GM23338 (cell line): ENCODE measurements at regions not wholly inside any gene's neighbourhood (a gene's known extent, or its start where the extent isn't known, plus 50 kb on each side); places are given as distances from the start of the nearest gene placed in this dataset.

Experiments used
- ATAC-seq: fragments of 200-7000 bp; cut with Tn5 transposase; 3 replicates; pipeline ENCODE4 v1.9.1; 2020
- DNase-seq: peaks from one replicate; pipeline ENCODE4 v3.0.0-alpha.2; 2015; ENCODE audit warnings: low spot score
- H2AFZ ChIP-seq: fragments of 200-600 bp; sonication (generic); 2 replicates; pipeline ENCODE4 v1.8.0; 2016; ENCODE audit warnings: antibody characterized with exemption, mild to moderate bottlenecking, moderate library complexity
- H3F3A ChIP-seq: fragments of 200-600 bp; sonication (generic); replicated peaks from 2 replicates; pipeline ENCODE4 v1.8.0; 2017; ENCODE audit warnings: antibody characterized with exemption, mixed run types, low read depth
- H3K27ac ChIP-seq: fragments of 200-600 bp; sonication (generic); 2 replicates; pipeline ENCODE4 v1.6.1; 2016; ENCODE audit warnings: low read depth
- H3K27me3 ChIP-seq: fragments of 200-600 bp; sonication (generic); 2 replicates; pipeline ENCODE4 v1.8.0; 2016; ENCODE audit warnings: mild to moderate bottlenecking, mixed run types, moderate library complexity; ENCODE audit not compliant: insufficient read depth
- H3K36me3 ChIP-seq: fragments of 200-600 bp; sonication (generic); 2 replicates; pipeline ENCODE4 v1.8.0; 2016; ENCODE audit warnings: mild to moderate bottlenecking; ENCODE audit not compliant: insufficient read depth
- H3K4me1 ChIP-seq: fragments of 200-600 bp; sonication (generic); 2 replicates; pipeline ENCODE4 v1.8.0; 2016; ENCODE audit warnings: mild to moderate bottlenecking, moderate library complexity; ENCODE audit not compliant: insufficient read depth
- H3K4me2 ChIP-seq: fragments of 200-600 bp; sonication (generic); 2 replicates; pipeline ENCODE4 v1.7.1; 2017; ENCODE audit warnings: mixed run types
- H3K4me3 ChIP-seq: fragments of 200-600 bp; sonication (generic); 2 replicates; pipeline ENCODE4 v1.6.1; 2016; ENCODE audit warnings: mixed run types
- H3K79me2 ChIP-seq: fragments of 200-600 bp; sonication (generic); replicated peaks from 2 replicates; pipeline ENCODE4 v1.8.0; 2017; ENCODE audit warnings: mild to moderate bottlenecking; ENCODE audit not compliant: insufficient read depth
- H3K9me2 ChIP-seq: fragments of 200-600 bp; sonication (generic); 2 replicates; pipeline ENCODE4 v1.8.0; 2017; ENCODE audit not compliant: insufficient read depth
- H4K20me1 ChIP-seq: fragments of 200-600 bp; sonication (generic); replicated peaks from 2 replicates; pipeline ENCODE4 v1.8.0; 2017; ENCODE audit warnings: mild to moderate bottlenecking; ENCODE audit not compliant: insufficient read depth
- H3K27ac Mint-ChIP-seq: 2 replicates; pipeline ENCODE4 v1.8.0; 2020; ENCODE audit warnings: inconsistent platforms, mild to moderate bottlenecking, moderate library complexity, mixed read lengths
- H3K27me3 Mint-ChIP-seq: 3 replicates; pipeline ENCODE4 v1.8.0; 2022; ENCODE audit warnings: low read depth, mild to moderate bottlenecking, moderate library complexity, mixed read lengths, inconsistent platforms; ENCODE audit not compliant: insufficient read depth, poor library complexity
- H3K36me3 Mint-ChIP-seq: 3 replicates; pipeline ENCODE4 v1.8.0; 2021; ENCODE audit warnings: low read depth, mild to moderate bottlenecking, inconsistent platforms, moderate library complexity, mixed read lengths
- H3K4me1 Mint-ChIP-seq: 3 replicates; pipeline ENCODE4 v1.8.0; 2020; ENCODE audit warnings: mild to moderate bottlenecking, inconsistent platforms, mixed read lengths
- H3K4me3 Mint-ChIP-seq: 3 replicates; pipeline ENCODE4 v1.8.0; 2021; ENCODE audit warnings: moderate library complexity, mild to moderate bottlenecking, inconsistent platforms, mixed read lengths
- H3K9me3 Mint-ChIP-seq: 3 replicates; pipeline ENCODE4 v1.8.0; 2020; ENCODE audit warnings: moderate library complexity, mild to moderate bottlenecking, inconsistent platforms, mixed read lengths
- CREB1 ChIP-seq: fragments of 250-450 bp; sonication (Bioruptor Pico); IDR thresholded peaks from 2 replicates; pipeline ENCODE4 v1.5.0; 2020; ENCODE audit warnings: low read depth, mild to moderate bottlenecking, moderate library complexity
- ETS1 ChIP-seq: IDR thresholded peaks from 2 replicates; pipeline ENCODE4 v1.6.1; 2016; ENCODE audit warnings: antibody characterized with exemption
- EZH2 ChIP-seq: fragments of 200-600 bp; sonication (generic); IDR thresholded peaks from one replicate; pipeline ENCODE4 v1.8.0; 2017; ENCODE audit warnings: antibody characterized with exemption, mild to moderate bottlenecking, low read depth; ENCODE audit not compliant: unreplicated experiment
- EZH2phosphoT487 ChIP-seq: fragments of 200-600 bp; sonication (generic); IDR thresholded peaks from one replicate; pipeline ENCODE4 v1.8.1; 2018; ENCODE audit warnings: antibody characterized with exemption; ENCODE audit not compliant: unreplicated experiment
- JUNB ChIP-seq: IDR thresholded peaks from one replicate; pipeline ENCODE4 v1.6.1; 2016; ENCODE audit warnings: antibody characterized with exemption; ENCODE audit not compliant: unreplicated experiment
- NANOG ChIP-seq: IDR thresholded peaks from 2 replicates; pipeline ENCODE4 v1.6.1; 2016; ENCODE audit warnings: antibody characterized with exemption, borderline replicate concordance
- POLR2AphosphoS5 ChIP-seq: IDR thresholded peaks from 2 replicates; pipeline ENCODE4 v1.6.1; 2016; ENCODE audit warnings: antibody characterized with exemption, low read depth
- REST ChIP-seq: IDR thresholded peaks from one replicate; pipeline ENCODE4 v1.6.1; 2018; ENCODE audit warnings: antibody characterized with exemption; ENCODE audit not compliant: unreplicated experiment
- STAT1 ChIP-seq: IDR thresholded peaks from one replicate; pipeline ENCODE4 v1.6.1; 2016; ENCODE audit warnings: antibody characterized with exemption; ENCODE audit not compliant: unreplicated experiment
- ZNF331 ChIP-seq: fragments of 250-450 bp; sonication (Bioruptor Pico); IDR thresholded peaks from 2 replicates; pipeline ENCODE4 v1.5.0; 2020; ENCODE audit warnings: low read depth, mild to moderate bottlenecking, moderate library complexity
- TF ChIP-seq, protein P1 (sequence below): fragments of 250-450 bp; sonication (Bioruptor Pico); IDR thresholded peaks from 2 replicates; pipeline ENCODE4 v1.5.0; 2020; ENCODE audit warnings: mild to moderate bottlenecking, moderate library complexity
- TF ChIP-seq, protein P2 (sequence below), 2 experiments: fragments of 200-600 bp in 1 of 2; sonication (generic) in 1 of 2; conservative IDR thresholded peaks; 2 replicates each; pipeline versions ENCODE4 v1.5.1 to v1.6.1; 2016 to 2017; ENCODE audit warnings: antibody characterized with exemption in 2 of 2, low read depth in 2 of 2, mild to moderate bottlenecking in 2 of 2, moderate library complexity in 1 of 2

DNA sequence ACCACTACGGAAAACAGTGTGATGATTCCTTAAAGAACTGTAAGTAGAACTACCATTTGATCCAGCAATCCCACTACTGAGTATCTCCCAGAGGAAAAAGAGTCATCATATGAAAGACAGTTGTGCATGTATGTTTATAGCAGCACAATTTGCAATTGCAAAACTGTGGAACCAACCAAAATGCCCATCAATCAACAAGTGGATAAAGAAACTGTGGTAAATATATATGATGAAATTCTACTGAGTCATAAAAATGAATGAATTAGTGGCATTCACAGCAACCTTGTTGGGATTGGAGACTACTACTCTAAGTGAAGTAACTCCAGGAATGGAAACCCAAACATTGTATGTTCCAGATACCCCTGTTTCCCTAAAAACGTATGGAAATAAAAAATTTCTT, 337.0 kb upstream of the PTBP2 start:
- no peak overlapping the region for H3K4me2 ChIP-seq
- no peaks in the 10 kb centered on the region for H3K4me1 Mint-ChIP-seq
- no peaks in the 10 kb centered on the region for H3K27me3 ChIP-seq
- no peaks in the 10 kb centered on the region for H3K79me2 ChIP-seq
- H2AFZ ChIP-seq = no peak overlapping the region
- H3K36me3 ChIP-seq = no peaks in the 10 kb centered on the region
- no peaks in the 10 kb centered on the region for H3K36me3 Mint-ChIP-seq
- no peak for ATAC-seq
- no peaks in the 10 kb centered on the region for H3K4me1 ChIP-seq
- no peaks in the 10 kb centered on the region for H4K20me1 ChIP-seq
- H3K27ac ChIP-seq = no peak overlapping the region
- H3F3A ChIP-seq = no peaks in the 10 kb centered on the region
- H3K27me3 Mint-ChIP-seq = no peaks in the 10 kb centered on the region
- no peak for DNase-seq
- no peaks in the 10 kb centered on the region for H3K9me2 ChIP-seq
- no peak overlapping the region for H3K4me3 ChIP-seq
- peaks cover 16% of the 10 kb centered on the region for H3K9me3 Mint-ChIP-seq
- H3K27ac Mint-ChIP-seq = no peak overlapping the region
- TF ChIP-seq, protein P1, sequence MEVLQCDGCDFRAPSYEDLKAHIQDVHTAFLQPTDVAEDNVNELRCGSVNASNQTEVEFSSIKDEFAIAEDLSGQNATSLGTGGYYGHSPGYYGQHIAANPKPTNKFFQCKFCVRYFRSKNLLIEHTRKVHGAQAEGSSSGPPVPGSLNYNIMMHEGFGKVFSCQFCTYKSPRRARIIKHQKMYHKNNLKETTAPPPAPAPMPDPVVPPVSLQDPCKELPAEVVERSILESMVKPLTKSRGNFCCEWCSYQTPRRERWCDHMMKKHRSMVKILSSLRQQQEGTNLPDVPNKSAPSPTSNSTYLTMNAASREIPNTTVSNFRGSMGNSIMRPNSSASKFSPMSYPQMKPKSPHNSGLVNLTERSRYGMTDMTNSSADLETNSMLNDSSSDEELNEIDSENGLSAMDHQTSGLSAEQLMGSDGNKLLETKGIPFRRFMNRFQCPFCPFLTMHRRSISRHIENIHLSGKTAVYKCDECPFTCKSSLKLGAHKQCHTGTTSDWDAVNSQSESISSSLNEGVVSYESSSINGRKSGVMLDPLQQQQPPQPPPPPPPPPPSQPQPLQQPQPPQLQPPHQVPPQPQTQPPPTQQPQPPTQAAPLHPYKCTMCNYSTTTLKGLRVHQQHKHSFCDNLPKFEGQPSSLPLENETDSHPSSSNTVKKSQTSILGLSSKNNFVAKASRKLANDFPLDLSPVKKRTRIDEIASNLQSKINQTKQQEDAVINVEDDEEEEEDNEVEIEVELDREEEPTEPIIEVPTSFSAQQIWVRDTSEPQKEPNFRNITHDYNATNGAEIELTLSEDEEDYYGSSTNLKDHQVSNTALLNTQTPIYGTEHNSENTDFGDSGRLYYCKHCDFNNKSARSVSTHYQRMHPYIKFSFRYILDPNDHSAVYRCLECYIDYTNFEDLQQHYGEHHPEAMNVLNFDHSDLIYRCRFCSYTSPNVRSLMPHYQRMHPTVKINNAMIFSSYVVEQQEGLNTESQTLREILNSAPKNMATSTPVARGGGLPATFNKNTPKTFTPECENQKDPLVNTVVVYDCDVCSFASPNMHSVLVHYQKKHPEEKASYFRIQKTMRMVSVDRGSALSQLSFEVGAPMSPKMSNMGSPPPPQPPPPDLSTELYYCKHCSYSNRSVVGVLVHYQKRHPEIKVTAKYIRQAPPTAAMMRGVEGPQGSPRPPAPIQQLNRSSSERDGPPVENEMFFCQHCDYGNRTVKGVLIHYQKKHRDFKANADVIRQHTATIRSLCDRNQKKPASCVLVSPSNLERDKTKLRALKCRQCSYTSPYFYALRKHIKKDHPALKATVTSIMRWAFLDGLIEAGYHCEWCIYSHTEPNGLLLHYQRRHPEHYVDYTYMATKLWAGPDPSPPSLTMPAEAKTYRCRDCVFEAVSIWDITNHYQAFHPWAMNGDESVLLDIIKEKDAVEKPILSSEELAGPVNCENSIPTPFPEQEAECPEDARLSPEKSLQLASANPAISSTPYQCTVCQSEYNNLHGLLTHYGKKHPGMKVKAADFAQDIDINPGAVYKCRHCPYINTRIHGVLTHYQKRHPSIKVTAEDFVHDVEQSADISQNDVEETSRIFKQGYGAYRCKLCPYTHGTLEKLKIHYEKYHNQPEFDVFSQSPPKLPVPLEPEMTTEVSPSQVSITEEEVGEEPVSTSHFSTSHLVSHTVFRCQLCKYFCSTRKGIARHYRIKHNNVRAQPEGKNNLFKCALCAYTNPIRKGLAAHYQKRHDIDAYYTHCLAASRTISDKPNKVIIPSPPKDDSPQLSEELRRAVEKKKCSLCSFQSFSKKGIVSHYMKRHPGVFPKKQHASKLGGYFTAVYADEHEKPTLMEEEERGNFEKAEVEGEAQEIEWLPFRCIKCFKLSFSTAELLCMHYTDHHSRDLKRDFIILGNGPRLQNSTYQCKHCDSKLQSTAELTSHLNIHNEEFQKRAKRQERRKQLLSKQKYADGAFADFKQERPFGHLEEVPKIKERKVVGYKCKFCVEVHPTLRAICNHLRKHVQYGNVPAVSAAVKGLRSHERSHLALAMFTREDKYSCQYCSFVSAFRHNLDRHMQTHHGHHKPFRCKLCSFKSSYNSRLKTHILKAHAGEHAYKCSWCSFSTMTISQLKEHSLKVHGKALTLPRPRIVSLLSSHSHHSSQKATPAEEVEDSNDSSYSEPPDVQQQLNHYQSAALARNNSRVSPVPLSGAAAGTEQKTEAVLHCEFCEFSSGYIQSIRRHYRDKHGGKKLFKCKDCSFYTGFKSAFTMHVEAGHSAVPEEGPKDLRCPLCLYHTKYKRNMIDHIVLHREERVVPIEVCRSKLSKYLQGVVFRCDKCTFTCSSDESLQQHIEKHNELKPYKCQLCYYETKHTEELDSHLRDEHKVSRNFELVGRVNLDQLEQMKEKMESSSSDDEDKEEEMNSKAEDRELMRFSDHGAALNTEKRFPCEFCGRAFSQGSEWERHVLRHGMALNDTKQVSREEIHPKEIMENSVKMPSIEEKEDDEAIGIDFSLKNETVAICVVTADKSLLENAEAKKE = no peak
- TF ChIP-seq CREB1 = no peak
- no peak for TF ChIP-seq NANOG
- TF ChIP-seq ZNF331 = no peak
- TF ChIP-seq JUNB = no peak
- no peak for TF ChIP-seq EZH2
- TF ChIP-seq, protein P2, sequence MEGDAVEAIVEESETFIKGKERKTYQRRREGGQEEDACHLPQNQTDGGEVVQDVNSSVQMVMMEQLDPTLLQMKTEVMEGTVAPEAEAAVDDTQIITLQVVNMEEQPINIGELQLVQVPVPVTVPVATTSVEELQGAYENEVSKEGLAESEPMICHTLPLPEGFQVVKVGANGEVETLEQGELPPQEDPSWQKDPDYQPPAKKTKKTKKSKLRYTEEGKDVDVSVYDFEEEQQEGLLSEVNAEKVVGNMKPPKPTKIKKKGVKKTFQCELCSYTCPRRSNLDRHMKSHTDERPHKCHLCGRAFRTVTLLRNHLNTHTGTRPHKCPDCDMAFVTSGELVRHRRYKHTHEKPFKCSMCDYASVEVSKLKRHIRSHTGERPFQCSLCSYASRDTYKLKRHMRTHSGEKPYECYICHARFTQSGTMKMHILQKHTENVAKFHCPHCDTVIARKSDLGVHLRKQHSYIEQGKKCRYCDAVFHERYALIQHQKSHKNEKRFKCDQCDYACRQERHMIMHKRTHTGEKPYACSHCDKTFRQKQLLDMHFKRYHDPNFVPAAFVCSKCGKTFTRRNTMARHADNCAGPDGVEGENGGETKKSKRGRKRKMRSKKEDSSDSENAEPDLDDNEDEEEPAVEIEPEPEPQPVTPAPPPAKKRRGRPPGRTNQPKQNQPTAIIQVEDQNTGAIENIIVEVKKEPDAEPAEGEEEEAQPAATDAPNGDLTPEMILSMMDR (conservative IDR thresholded peaks at IDR 0.05; ENCODE audit: low read depth in 2 of 2) = no peak
- no peak for TF ChIP-seq EZH2phosphoT487
- no peak for TF ChIP-seq REST
- TF ChIP-seq ETS1 = no peak
- TF ChIP-seq STAT1 = no peak
- no peak for TF ChIP-seq POLR2AphosphoS5
- no peak overlapping the region for H3K4me3 Mint-ChIP-seq
